ENCODE measurements at regions not wholly inside any gene's neighbourhood (a gene's known extent, or its start where the extent isn't known, plus 50 kb on each side); places are given as distances from the start of the nearest gene placed in this dataset.
"Not testable (repeated sequence)": the region's sequence is repeated elsewhere in the genome, so short reads cannot be mapped to it uniquely, and the experiment has no call there.

GRCh38 chr13:65104436-65104835 lies 2125.7 kb downstream of the PCDH9 start:
- TF ChIP-seq, protein P1, sequence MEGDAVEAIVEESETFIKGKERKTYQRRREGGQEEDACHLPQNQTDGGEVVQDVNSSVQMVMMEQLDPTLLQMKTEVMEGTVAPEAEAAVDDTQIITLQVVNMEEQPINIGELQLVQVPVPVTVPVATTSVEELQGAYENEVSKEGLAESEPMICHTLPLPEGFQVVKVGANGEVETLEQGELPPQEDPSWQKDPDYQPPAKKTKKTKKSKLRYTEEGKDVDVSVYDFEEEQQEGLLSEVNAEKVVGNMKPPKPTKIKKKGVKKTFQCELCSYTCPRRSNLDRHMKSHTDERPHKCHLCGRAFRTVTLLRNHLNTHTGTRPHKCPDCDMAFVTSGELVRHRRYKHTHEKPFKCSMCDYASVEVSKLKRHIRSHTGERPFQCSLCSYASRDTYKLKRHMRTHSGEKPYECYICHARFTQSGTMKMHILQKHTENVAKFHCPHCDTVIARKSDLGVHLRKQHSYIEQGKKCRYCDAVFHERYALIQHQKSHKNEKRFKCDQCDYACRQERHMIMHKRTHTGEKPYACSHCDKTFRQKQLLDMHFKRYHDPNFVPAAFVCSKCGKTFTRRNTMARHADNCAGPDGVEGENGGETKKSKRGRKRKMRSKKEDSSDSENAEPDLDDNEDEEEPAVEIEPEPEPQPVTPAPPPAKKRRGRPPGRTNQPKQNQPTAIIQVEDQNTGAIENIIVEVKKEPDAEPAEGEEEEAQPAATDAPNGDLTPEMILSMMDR (IDR thresholded peaks at IDR 0.05; ENCODE audit: low read depth, low read length): not testable (repeated sequence)
- TF ChIP-seq EZH2phosphoT487 (IDR thresholded peaks at IDR 0.05; ENCODE audit: low read depth): not testable (repeated sequence)
